CD4-positive, alpha-beta memory T cell (primary cell): ENCODE measurements at regions not wholly inside any gene's neighbourhood (a gene's known extent, or its start where the extent isn't known, plus 50 kb on each side); places are given as distances from the start of the nearest gene placed in this dataset.

ENCODE experiments used
- CTCF ChIA-PET: fragments of 350-600 bp; sonication (Branson Sonifier 250); formaldehyde crosslinking; loops from one replicate; lab custom pipeline; 2021; ENCODE audit warnings: inconsistent platforms; ENCODE audit not compliant: partially characterized antibody; lab: Charles Lee
- POLR2A ChIA-PET: fragments of 350-600 bp; sonication (Branson Sonifier 250); formaldehyde crosslinking; loops from one replicate; lab custom pipeline; 2021; ENCODE audit not compliant: partially characterized antibody; lab: Charles Lee
- DNase-seq, 5 donors: peaks; one replicate each; pipeline versions ENCODE4 v3.0.0 to v3.0.0-alpha.2; 2020 to 2022; ENCODE audit warnings: mixed read lengths in 1 of 5
- H3K27ac ChIP-seq: one replicate; pipeline ENCODE4 v1.7.0; 2013; ENCODE audit warnings: low read depth, low read length
- H3K27me3 ChIP-seq: 2 replicates; pipeline ENCODE4 v1.7.0; 2013; ENCODE audit warnings: mild to moderate bottlenecking, low read length, moderate library complexity; ENCODE audit not compliant: insufficient read depth
- H3K36me3 ChIP-seq: 2 replicates; pipeline ENCODE4 v1.7.0; 2013; ENCODE audit warnings: mild to moderate bottlenecking, low read length, moderate library complexity; ENCODE audit not compliant: insufficient read depth
- H3K4me1 ChIP-seq: 2 replicates; pipeline ENCODE4 v1.7.0; 2013; ENCODE audit warnings: mild to moderate bottlenecking, low read length, moderate library complexity; ENCODE audit not compliant: insufficient read depth
- H3K4me3 ChIP-seq, 2 donors: one replicate each; pipeline ENCODE4 v1.7.0; 2013; ENCODE audit warnings: low read length in 2 of 2, mild to moderate bottlenecking in 1 of 2
- H3K9me3 ChIP-seq, 2 donors: one replicate each; pipeline ENCODE4 v1.7.0; 2013; ENCODE audit warnings: low read length in 2 of 2, control low read depth in 1 of 2; ENCODE audit not compliant: control insufficient read depth in 1 of 2
- H3K27ac Mint-ChIP-seq, 7 donors: one replicate each; pipeline ENCODE4 v1.8.0; 2020 to 2021; ENCODE audit warnings: mixed read lengths in 7 of 7, mild to moderate bottlenecking in 6 of 7, inconsistent platforms in 3 of 7, moderate library complexity in 3 of 7
- H3K27me3 Mint-ChIP-seq, 2 donors: one replicate each; pipeline ENCODE4 v1.8.0; 2020 to 2021; ENCODE audit warnings: mixed read lengths in 2 of 2
- H3K36me3 Mint-ChIP-seq, 2 donors: one replicate each; pipeline ENCODE4 v1.8.0; 2020 to 2021; ENCODE audit warnings: mixed read lengths in 2 of 2, inconsistent platforms in 1 of 2, mild to moderate bottlenecking in 1 of 2
- H3K4me1 Mint-ChIP-seq, 4 donors: one replicate each; pipeline ENCODE4 v1.8.0; 2020 to 2021; ENCODE audit warnings: mixed read lengths in 4 of 4, mild to moderate bottlenecking in 1 of 4
- H3K4me3 Mint-ChIP-seq, 8 donors: one replicate each; pipeline ENCODE4 v1.8.0; 2020 to 2021; ENCODE audit warnings: mixed read lengths in 8 of 8, mild to moderate bottlenecking in 7 of 8, moderate library complexity in 6 of 8, inconsistent platforms in 3 of 8
- H3K9me3 Mint-ChIP-seq, 8 donors: one replicate each; pipeline ENCODE4 v1.8.0; 2020 to 2021; ENCODE audit warnings: mixed read lengths in 8 of 8, mild to moderate bottlenecking in 5 of 8, inconsistent platforms in 3 of 8, moderate library complexity in 1 of 8
- intact Hi-C: fragments of 100-400 bp; cut with micrococcal nuclease; formaldehyde crosslinking; loops from one replicate; pipeline ENCODE4 v1.15.1; 2023

DNA sequence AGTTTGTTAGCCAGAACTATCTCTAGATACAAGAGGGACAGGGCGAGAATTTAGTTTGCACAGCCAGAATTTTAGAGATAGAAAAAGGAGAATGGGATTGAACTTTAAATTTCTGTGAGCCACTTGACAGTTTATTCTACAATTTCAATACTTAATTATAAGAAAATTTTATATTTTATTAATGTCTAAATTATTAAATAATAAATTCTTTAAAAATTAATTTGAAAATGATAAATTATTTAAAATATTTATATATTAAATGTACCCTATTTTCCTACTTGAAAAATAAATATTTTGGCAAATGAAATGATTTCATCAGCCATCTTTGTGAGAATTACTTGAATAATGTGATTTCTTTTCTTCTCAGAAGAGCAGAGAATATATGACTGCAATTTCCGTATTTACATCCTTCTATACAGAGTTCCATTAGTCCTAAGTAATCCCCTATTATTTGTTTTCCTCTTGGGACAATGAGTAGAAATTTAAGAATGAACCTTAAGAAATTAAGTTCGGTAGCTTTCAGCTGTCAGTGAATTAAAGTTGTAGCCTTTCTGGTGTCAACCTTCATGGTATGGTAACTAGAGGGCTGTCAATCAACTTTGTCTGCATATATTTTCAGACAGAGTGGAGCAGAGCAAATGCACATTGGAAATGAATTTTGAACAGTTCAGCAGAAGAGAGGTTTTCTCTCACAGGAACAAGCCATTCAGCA, 763.9 kb downstream of the PCDH18 start:
- H3K9me3 ChIP-seq = no peaks in the 10 kb centered on the region
- Mint-ChIP-seq H3K36me3 (no peaks in the 10 kb centered on the region), H3K9me3 (peaks cover 0 to 5% (median 3%) of the 10 kb centered on the region in 8 donors), H3K27me3 (no peaks in the 10 kb centered on the region), H3K4me3 (no peak overlapping the region), H3K27ac (no peak overlapping the region), H3K4me1 (no peaks in the 10 kb centered on the region)
- ChIA-PET POLR2A (no interaction called here), CTCF (no interaction called here)
- no peak overlapping the region for H3K27ac ChIP-seq
- no peaks in the 10 kb centered on the region for H3K4me1 ChIP-seq
- no peaks in the 10 kb centered on the region for H3K27me3 ChIP-seq
- intact Hi-C loops = no loop called here
- no peak for DNase-seq
- no peaks in the 10 kb centered on the region for H3K36me3 ChIP-seq
- H3K4me3 ChIP-seq = no peak overlapping the region

DNA sequence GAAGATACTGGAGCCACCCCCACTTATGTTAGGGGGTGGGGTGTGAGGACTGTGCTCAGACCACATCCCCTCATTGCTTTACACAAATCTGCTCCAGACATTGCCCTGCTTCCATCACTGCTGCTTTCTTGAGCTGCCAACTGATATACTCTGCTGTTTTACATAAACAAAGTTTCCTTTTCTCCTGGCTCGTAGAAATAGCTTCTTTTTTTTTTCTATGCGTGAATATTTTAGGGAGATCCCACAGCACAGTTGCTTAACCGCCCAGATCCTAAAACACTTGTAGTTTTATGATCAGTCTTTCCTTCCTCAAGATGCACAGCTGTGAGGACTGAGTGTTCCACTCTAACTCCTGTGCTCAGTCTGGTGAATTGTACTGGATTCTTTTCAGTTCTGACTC, 768.4 kb downstream of the PCDH18 start:
- no peak for DNase-seq
- H3K27ac ChIP-seq = no peak overlapping the region
- H3K27me3 Mint-ChIP-seq = no peaks in the 10 kb centered on the region
- H3K27me3 ChIP-seq = no peaks in the 10 kb centered on the region
- intact Hi-C loops = no loop called here
- H3K9me3 Mint-ChIP-seq = peaks cover 0 to 5% (median 3%) of the 10 kb centered on the region in 8 donors
- H3K4me1 ChIP-seq = no peaks in the 10 kb centered on the region
- no peak overlapping the region for H3K27ac Mint-ChIP-seq
- H3K4me3 Mint-ChIP-seq = no peak overlapping the region
- ChIA-PET CTCF (no interaction called here), POLR2A (no interaction called here)
- H3K9me3 ChIP-seq = no peaks in the 10 kb centered on the region
- no peak overlapping the region for H3K4me3 ChIP-seq
- H3K36me3 ChIP-seq = no peaks in the 10 kb centered on the region
- H3K36me3 Mint-ChIP-seq = no peaks in the 10 kb centered on the region
- H3K4me1 Mint-ChIP-seq = no peaks in the 10 kb centered on the region

DNA sequence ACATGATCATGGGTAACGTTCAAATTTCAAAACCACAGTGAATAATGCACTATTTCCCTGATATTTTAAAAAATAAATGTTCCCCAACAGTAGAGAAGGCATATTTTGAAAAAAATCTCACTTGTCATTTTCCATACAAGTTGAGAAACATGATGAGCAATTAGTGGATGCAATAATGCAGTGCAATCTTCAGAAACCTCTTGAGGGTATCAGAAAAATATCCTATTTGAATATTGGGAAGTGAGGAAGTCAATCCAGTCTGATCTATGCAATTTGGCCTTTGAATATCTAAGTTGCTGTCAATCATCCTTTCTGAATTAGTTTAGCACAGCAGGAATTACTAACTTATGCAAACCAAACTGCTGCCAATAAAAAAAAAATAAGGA, 776.8 kb downstream of the PCDH18 start:
- intact Hi-C loops = no loop called here
- H3K9me3 ChIP-seq = no peaks in the 10 kb centered on the region
- no peak overlapping the region for H3K4me3 Mint-ChIP-seq
- POLR2A ChIA-PET = no interaction called here
- DNase-seq = no peak
- H3K27me3 Mint-ChIP-seq = no peaks in the 10 kb centered on the region
- H3K36me3 ChIP-seq = no peaks in the 10 kb centered on the region
- H3K27ac ChIP-seq = no peak overlapping the region
- no peaks in the 10 kb centered on the region for H3K4me1 Mint-ChIP-seq
- H3K4me3 ChIP-seq = no peak overlapping the region
- no peaks in the 10 kb centered on the region for H3K4me1 ChIP-seq
- CTCF ChIA-PET = no interaction called here
- H3K27me3 ChIP-seq = no peaks in the 10 kb centered on the region
- H3K36me3 Mint-ChIP-seq = no peaks in the 10 kb centered on the region
- peaks cover 0 to 3% (median 0%) of the 10 kb centered on the region in 8 donors for H3K9me3 Mint-ChIP-seq
- no peak overlapping the region for H3K27ac Mint-ChIP-seq

DNA sequence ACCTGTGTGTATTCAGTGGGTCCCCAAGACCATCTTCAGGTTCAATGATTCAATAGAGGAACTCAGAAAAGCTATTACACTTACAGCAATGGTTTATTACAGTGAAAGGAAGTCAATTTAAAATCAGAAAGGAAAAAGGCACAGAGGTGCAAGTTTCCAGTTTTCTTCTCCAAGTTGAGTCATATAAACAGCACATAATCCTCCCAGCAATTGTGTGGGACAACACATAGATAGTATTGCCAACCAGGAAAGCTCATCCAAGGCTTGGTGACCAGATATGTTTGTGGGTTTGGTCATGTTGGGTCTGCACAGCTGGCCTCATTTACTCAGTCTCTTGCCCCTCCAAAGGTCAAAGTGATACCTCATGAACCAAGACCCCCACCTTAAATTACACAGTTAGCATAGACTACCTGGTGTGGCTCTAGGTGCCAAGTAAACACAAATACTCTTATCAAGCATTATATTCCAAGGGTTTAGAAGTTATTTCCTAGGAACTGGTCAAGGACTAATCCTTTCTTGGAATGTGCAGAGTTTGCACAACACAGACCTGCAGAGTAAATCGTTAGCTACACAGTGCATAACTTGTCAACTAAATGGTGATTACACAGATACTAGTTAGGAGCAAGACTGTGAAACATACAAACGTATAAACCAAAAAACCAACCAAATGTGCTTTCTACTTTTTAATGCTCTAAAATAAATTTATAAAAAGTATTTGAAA, 777.3 kb downstream of the PCDH18 start:
- Histone ChIP-seq H3K9me3 (no peaks in the 10 kb centered on the region), H3K4me3 (no peak overlapping the region), H3K27ac (no peak overlapping the region), H3K36me3 (no peaks in the 10 kb centered on the region), H3K4me1 (no peaks in the 10 kb centered on the region), H3K27me3 (no peaks in the 10 kb centered on the region)
- Mint-ChIP-seq H3K27me3 (no peaks in the 10 kb centered on the region), H3K4me1 (no peaks in the 10 kb centered on the region), H3K27ac (no peak overlapping the region), H3K4me3 (no peak overlapping the region), H3K9me3 (peaks cover 0 to 3% (median 0%) of the 10 kb centered on the region in 8 donors), H3K36me3 (no peaks in the 10 kb centered on the region)
- DNase-seq = no peak
- intact Hi-C loops = no loop called here
- ChIA-PET POLR2A (no interaction called here), CTCF (no interaction called here)

DNA sequence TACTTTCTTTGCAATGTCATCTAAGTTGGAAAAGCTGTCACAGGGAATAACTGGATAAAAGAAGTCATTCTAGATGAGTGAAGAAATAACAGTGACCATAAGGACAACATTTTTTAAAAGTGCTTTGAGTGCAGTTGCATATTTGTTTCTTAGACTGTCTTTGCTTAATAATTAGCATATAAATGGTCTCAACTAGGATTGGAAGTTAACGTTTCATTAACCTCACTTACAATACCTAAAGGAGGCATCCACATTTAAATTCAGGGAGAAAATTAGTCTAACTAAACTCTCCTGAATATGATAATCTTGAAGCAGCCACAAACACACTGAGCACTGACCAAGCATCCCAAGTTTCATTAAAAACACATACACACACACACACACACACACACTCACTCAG, 780.7 kb downstream of the PCDH18 start:
- H3K27me3 Mint-ChIP-seq = no peaks in the 10 kb centered on the region
- no peak overlapping the region for H3K27ac ChIP-seq
- H3K4me3 Mint-ChIP-seq = no peak overlapping the region
- H3K9me3 Mint-ChIP-seq = peaks cover 0 to 3% (median 0%) of the 10 kb centered on the region in 8 donors
- no peak for DNase-seq
- no peaks in the 10 kb centered on the region for H3K4me1 Mint-ChIP-seq
- CTCF ChIA-PET = no interaction called here
- no peaks in the 10 kb centered on the region for H3K9me3 ChIP-seq
- intact Hi-C loops = no loop called here
- no peaks in the 10 kb centered on the region for H3K36me3 ChIP-seq
- no peak overlapping the region for H3K4me3 ChIP-seq
- H3K36me3 Mint-ChIP-seq = no peaks in the 10 kb centered on the region
- H3K4me1 ChIP-seq = no peaks in the 10 kb centered on the region
- H3K27me3 ChIP-seq = no peaks in the 10 kb centered on the region
- H3K27ac Mint-ChIP-seq = no peak overlapping the region
- POLR2A ChIA-PET = no interaction called here

GRCh38 chr4:136750897-136751296, 781.4 kb downstream of the PCDH18 start:
- ChIA-PET POLR2A (no interaction called here), CTCF (no interaction called here)
- H3K4me3 ChIP-seq = no peak overlapping the region
- no peaks in the 10 kb centered on the region for H3K27me3 ChIP-seq
- Mint-ChIP-seq H3K4me1 (no peaks in the 10 kb centered on the region), H3K9me3 (peaks cover 0 to 3% (median 0%) of the 10 kb centered on the region in 8 donors), H3K4me3 (no peak overlapping the region), H3K27me3 (no peaks in the 10 kb centered on the region), H3K36me3 (no peaks in the 10 kb centered on the region), H3K27ac (no peak overlapping the region)
- no peak for DNase-seq
- H3K27ac ChIP-seq = no peak overlapping the region
- no peaks in the 10 kb centered on the region for H3K36me3 ChIP-seq
- H3K4me1 ChIP-seq = no peaks in the 10 kb centered on the region
- no peaks in the 10 kb centered on the region for H3K9me3 ChIP-seq
- intact Hi-C loops = no loop called here

DNA sequence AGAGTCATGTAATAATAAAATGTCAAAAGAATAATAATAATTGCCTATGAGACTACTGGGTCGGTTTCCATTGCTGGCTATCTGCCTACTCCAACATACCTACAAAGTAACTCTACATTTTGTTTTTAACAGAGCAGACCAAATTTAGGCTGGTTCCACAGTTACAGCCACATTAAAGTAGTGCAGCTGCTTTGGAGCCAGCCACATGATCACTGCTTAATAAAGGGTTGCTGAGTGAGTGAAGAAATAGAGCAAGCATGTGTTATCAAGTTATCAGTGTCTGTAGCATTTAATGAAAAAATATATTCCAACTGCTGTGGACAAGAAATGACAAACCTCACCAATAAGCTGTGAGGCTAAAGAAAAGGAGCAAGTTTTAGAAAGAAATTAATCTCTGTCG, 782.3 kb downstream of the PCDH18 start:
- CTCF ChIA-PET = no interaction called here
- Mint-ChIP-seq H3K27me3 (no peaks in the 10 kb centered on the region), H3K36me3 (no peaks in the 10 kb centered on the region)

More for the DNA sequence above, 782.3 kb downstream of the PCDH18 start:
- Mint-ChIP-seq H3K4me3 (no peak overlapping the region), H3K9me3 (peaks cover 0 to 10% (median 0%) of the 10 kb centered on the region in 8 donors), H3K4me1 (no peaks in the 10 kb centered on the region), H3K27ac (no peak overlapping the region)
- POLR2A ChIA-PET = no interaction called here
- Histone ChIP-seq H3K27ac (no peak overlapping the region), H3K4me1 (no peaks in the 10 kb centered on the region), H3K27me3 (no peaks in the 10 kb centered on the region), H3K36me3 (no peaks in the 10 kb centered on the region), H3K4me3 (no peak overlapping the region), H3K9me3 (no peaks in the 10 kb centered on the region)
- no peak for DNase-seq
- intact Hi-C loops = no loop called here
